NB4 (cell line): ENCODE measurements at regions not wholly inside any gene's neighbourhood (a gene's known extent, or its start where the extent isn't known, plus 50 kb on each side); places are given as distances from the start of the nearest gene placed in this dataset.

Experiments
- DNase-seq: peaks from one replicate; pipeline ENCODE4 v3.0.0; 2010; ENCODE audit warnings: low read depth
- H3K4me3 ChIP-seq: one replicate; pipeline ENCODE4 v1.5.1; 2011; ENCODE audit warnings: mild to moderate bottlenecking, low read depth, low read length, moderate library complexity
- MAX ChIP-seq: IDR thresholded peaks from 2 replicates; pipeline ENCODE4 v1.6.1; 2011; ENCODE audit warnings: low read depth, low read length
- MYC ChIP-seq: IDR thresholded peaks from 2 replicates; pipeline ENCODE4 v1.6.1; 2011; ENCODE audit warnings: low read depth, low read length
- POLR2A ChIP-seq: IDR thresholded peaks from 2 replicates; pipeline ENCODE4 v1.6.1; 2011; ENCODE audit warnings: mild to moderate bottlenecking; ENCODE audit not compliant: insufficient read length; ENCODE audit errors: extremely low read depth
- TF ChIP-seq, protein P1 (sequence below): IDR thresholded peaks from one replicate; pipeline ENCODE4 v1.5.1; 2012; ENCODE audit warnings: low read depth, low read length

GRCh38 chr3:19742935-19743334 lies 191.1 kb downstream of the EFHB start:
- no peak for DNase-seq
- TF ChIP-seq POLR2A (no peak), MAX (no peak), MYC (no peak)
- TF ChIP-seq, protein P1, sequence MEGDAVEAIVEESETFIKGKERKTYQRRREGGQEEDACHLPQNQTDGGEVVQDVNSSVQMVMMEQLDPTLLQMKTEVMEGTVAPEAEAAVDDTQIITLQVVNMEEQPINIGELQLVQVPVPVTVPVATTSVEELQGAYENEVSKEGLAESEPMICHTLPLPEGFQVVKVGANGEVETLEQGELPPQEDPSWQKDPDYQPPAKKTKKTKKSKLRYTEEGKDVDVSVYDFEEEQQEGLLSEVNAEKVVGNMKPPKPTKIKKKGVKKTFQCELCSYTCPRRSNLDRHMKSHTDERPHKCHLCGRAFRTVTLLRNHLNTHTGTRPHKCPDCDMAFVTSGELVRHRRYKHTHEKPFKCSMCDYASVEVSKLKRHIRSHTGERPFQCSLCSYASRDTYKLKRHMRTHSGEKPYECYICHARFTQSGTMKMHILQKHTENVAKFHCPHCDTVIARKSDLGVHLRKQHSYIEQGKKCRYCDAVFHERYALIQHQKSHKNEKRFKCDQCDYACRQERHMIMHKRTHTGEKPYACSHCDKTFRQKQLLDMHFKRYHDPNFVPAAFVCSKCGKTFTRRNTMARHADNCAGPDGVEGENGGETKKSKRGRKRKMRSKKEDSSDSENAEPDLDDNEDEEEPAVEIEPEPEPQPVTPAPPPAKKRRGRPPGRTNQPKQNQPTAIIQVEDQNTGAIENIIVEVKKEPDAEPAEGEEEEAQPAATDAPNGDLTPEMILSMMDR = no peak
- H3K4me3 ChIP-seq = no peak overlapping the region

- DNase-seq = no peak
- no peak overlapping the region for H3K4me3 ChIP-seq
- TF ChIP-seq POLR2A = no peak
- TF ChIP-seq MAX = no peak
- TF ChIP-seq, protein P1 = no peak
- TF ChIP-seq MYC = no peak
Observed at GRCh38 chr3:19739504-19739903, 194.5 kb downstream of the EFHB start.

DNA sequence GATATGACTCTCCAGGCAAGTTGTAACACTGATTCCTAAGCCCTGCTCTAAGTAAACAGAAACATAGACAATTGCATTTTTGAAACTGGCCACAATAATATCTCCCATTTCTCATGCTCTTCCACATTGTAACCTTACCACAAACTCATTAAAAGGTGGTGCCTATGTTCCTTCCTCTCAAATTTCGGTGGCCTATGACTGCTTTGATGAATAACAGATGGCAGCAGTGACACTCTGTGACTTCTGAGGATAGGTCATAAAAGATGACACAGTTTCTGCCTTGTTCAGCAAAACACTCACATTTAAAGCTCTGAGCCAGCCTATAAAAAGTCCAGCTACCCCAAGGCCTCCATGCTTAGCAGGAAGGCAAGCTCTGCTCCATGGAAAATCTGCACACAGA lies 195.2 kb downstream of the EFHB start:
- TF ChIP-seq MYC (no peak), MAX (no peak), POLR2A (no peak)
- TF ChIP-seq, protein P1 = no peak
- H3K4me3 ChIP-seq = no peak overlapping the region
- DNase-seq = no peak

- no peak overlapping the region for H3K4me3 ChIP-seq
- TF ChIP-seq, protein P1 = no peak
- no peak for TF ChIP-seq POLR2A
- no peak for TF ChIP-seq MYC
- no peak for TF ChIP-seq MAX
- no peak for DNase-seq
Observed at GRCh38 chr3:19735111-19735510, 198.9 kb downstream of the EFHB start.

GRCh38 chr3:19734453-19734852 lies 199.6 kb downstream of the EFHB start:
- no peak overlapping the region for H3K4me3 ChIP-seq
- DNase-seq = no peak
- TF ChIP-seq MYC = no peak
- TF ChIP-seq, protein P1 = no peak
- no peak for TF ChIP-seq POLR2A
- no peak for TF ChIP-seq MAX

GRCh38 chr3:19725000-19725399 lies 209.0 kb downstream of the EFHB start:
- TF ChIP-seq, protein P1 = no peak
- no peak for TF ChIP-seq POLR2A
- TF ChIP-seq MYC = no peak
- no peak for TF ChIP-seq MAX
- no peak for DNase-seq
- H3K4me3 ChIP-seq = no peak overlapping the region
